HEK293 (cell line): ENCODE measurements at regions not wholly inside any gene's neighbourhood (a gene's known extent, or its start where the extent isn't known, plus 50 kb on each side); places are given as distances from the start of the nearest gene placed in this dataset.

Experiments used
- CTCF ChIA-PET: fragments of 350-600 bp; formaldehyde crosslinking; extraction: SDS; loops from one replicate; lab custom pipeline; 2021; ENCODE audit warnings: antibody characterized with exemption; lab: Yijun Ruan, JAX
- POLR2A ChIA-PET: fragments of 300-600 bp; formaldehyde crosslinking; extraction: SDS; loops from one replicate; lab custom pipeline; 2020; ENCODE audit warnings: antibody characterized with exemption, inconsistent platforms; lab: Yijun Ruan, JAX
- H3K27ac ChIP-seq: fragments of 200-500 bp; sonication (Bioruptor generic); 2 replicates; pipeline ENCODE4 v1.5.1; 2014; ENCODE audit warnings: low read depth, low read length, control low read depth, inconsistent platforms; ENCODE audit errors: extremely low read depth
- H3K36me3 ChIP-seq, 2 experiments: fragments of 200-500 bp in 1 of 2; sonication (Bioruptor generic) in 1 of 2; 1 replicate in 1 of 2; 2 replicates in 1 of 2; pipeline ENCODE4 v1.5.1; 2014 to 2017; ENCODE audit warnings: inconsistent platforms in 2 of 2, low read length in 2 of 2; ENCODE audit not compliant: control insufficient read depth in 2 of 2, insufficient read depth in 1 of 2
- H3K4me1 ChIP-seq: fragments of 200-500 bp; sonication (Bioruptor generic); 2 replicates; pipeline ENCODE4 v1.5.1; 2014; ENCODE audit warnings: mild to moderate bottlenecking, low read length, inconsistent platforms; ENCODE audit not compliant: control insufficient read depth, insufficient read depth
- H3K4me3 ChIP-seq: 2 replicates; pipeline ENCODE4 v1.5.1; 2011; ENCODE audit warnings: low read depth, mild to moderate bottlenecking, control low read depth, low read length, moderate library complexity
- H3K9me3 ChIP-seq: fragments of 200-500 bp; sonication (Bioruptor generic); 2 replicates; pipeline ENCODE4 v1.5.1; 2014; ENCODE audit warnings: low read depth, low read length, inconsistent platforms; ENCODE audit not compliant: control insufficient read depth, insufficient read depth
- BCL11A ChIP-seq: fragments of 450-650 bp; formaldehyde crosslinking; IDR thresholded peaks from 2 replicates; pipeline ENCODE4 v1.5.1; 2016; ENCODE audit warnings: low read depth, missing biosample characterization, missing genetic modification characterization
- HOXC10 ChIP-seq: sonication (generic); formaldehyde crosslinking; IDR thresholded peaks from 2 replicates; pipeline ENCODE4 v1.8.1; 2023; ENCODE audit warnings: mild to moderate bottlenecking, missing genetic modification reagents
- KLF17 ChIP-seq: fragments of 450-650 bp; formaldehyde crosslinking; IDR thresholded peaks from 2 replicates; pipeline ENCODE4 v1.5.1; 2016; ENCODE audit warnings: missing biosample characterization, missing genetic modification characterization
- KLF7 ChIP-seq: fragments of 450-650 bp; formaldehyde crosslinking; IDR thresholded peaks from 2 replicates; pipeline ENCODE4 v1.5.1; 2016; ENCODE audit warnings: missing biosample characterization, missing genetic modification characterization, borderline replicate concordance
- MEIS1 ChIP-seq: sonication (generic); formaldehyde crosslinking; IDR thresholded peaks from 2 replicates; pipeline ENCODE4 v1.8.1; 2022; ENCODE audit warnings: missing genetic modification reagents, mild to moderate bottlenecking, borderline replicate concordance
- ZBTB10 ChIP-seq: fragments of 450-650 bp; formaldehyde crosslinking; IDR thresholded peaks from 2 replicates; pipeline ENCODE4 v1.5.1; 2016; ENCODE audit warnings: missing biosample characterization, missing genetic modification characterization
- ZFHX2 ChIP-seq: fragments of 450-650 bp; formaldehyde crosslinking; conservative IDR thresholded peaks from 2 replicates; pipeline ENCODE4 v1.5.1; 2016; ENCODE audit warnings: missing biosample characterization, missing genetic modification characterization
- ZFP37 ChIP-seq: fragments of 450-650 bp; formaldehyde crosslinking; IDR thresholded peaks from 2 replicates; pipeline ENCODE4 v1.5.1; 2016; ENCODE audit warnings: missing biosample characterization, missing genetic modification characterization
- ZFP41 ChIP-seq: fragments of 450-650 bp; formaldehyde crosslinking; IDR thresholded peaks from 2 replicates; pipeline ENCODE4 v1.5.1; 2016; ENCODE audit warnings: missing biosample characterization, missing genetic modification characterization, borderline replicate concordance
- ZNF19 ChIP-seq: fragments of 450-650 bp; formaldehyde crosslinking; IDR thresholded peaks from 2 replicates; pipeline ENCODE4; 2016; ENCODE audit warnings: missing biosample characterization, missing genetic modification characterization, low read depth
- ZNF302 ChIP-seq: fragments of 450-650 bp; formaldehyde crosslinking; IDR thresholded peaks from 2 replicates; pipeline ENCODE4 v1.5.1; 2016; ENCODE audit warnings: missing biosample characterization, missing genetic modification characterization, low read depth
- ZNF362 ChIP-seq: fragments of 450-650 bp; formaldehyde crosslinking; IDR thresholded peaks from 2 replicates; pipeline ENCODE4 v1.5.1; 2016; ENCODE audit warnings: missing biosample characterization, missing genetic modification characterization
- ZNF37A ChIP-seq: fragments of 450-650 bp; IDR thresholded peaks from 2 replicates; pipeline ENCODE4 v1.5.1; 2018; ENCODE audit warnings: missing biosample characterization, missing genetic modification characterization
- ZNF449 ChIP-seq: fragments of 450-650 bp; formaldehyde crosslinking; IDR thresholded peaks from 2 replicates; pipeline ENCODE4 v1.5.1; 2017; ENCODE audit warnings: missing biosample characterization, mild to moderate bottlenecking, missing genetic modification characterization, moderate library complexity
- ZNF501 ChIP-seq: fragments of 450-650 bp; formaldehyde crosslinking; IDR thresholded peaks from 2 replicates; pipeline ENCODE4 v1.5.1; 2016; ENCODE audit warnings: missing biosample characterization, missing genetic modification characterization
- ZNF555 ChIP-seq: fragments of 450-650 bp; formaldehyde crosslinking; conservative IDR thresholded peaks from 2 replicates; pipeline ENCODE4 v1.5.1; 2017; ENCODE audit warnings: missing biosample characterization, mild to moderate bottlenecking, missing genetic modification characterization, inconsistent platforms
- ZNF660 ChIP-seq: fragments of 450-650 bp; IDR thresholded peaks from 2 replicates; pipeline ENCODE4 v1.5.1; 2018; ENCODE audit warnings: missing biosample characterization, mild to moderate bottlenecking, missing genetic modification characterization

- Histone ChIP-seq H3K36me3 (no peaks in the 10 kb centered on the region), H3K4me3 (no peak overlapping the region), H3K4me1 (no peaks in the 10 kb centered on the region)
- POLR2A ChIA-PET: no interaction called here
- CTCF ChIA-PET: no interaction called here
- TF ChIP-seq ZFHX2 (tag by site-specific recombination) (no peak), ZNF302 (tag by site-specific recombination) (no peak), MEIS1 (no peak), ZFP37 (tag by site-specific recombination) (no peak), ZNF501 (no peak), KLF17 (tag by site-specific recombination) (no peak)
- TF ChIP-seq, all 188 proteins: peak for 0
- Histone ChIP-seq H3K27ac (no peak overlapping the region), H3K9me3 (no peaks in the 10 kb centered on the region)
Observed at GRCh38 chr4:125991398-125991797, 676.6 kb downstream of the FAT4 start.

- CTCF ChIA-PET: no interaction called here
- Histone ChIP-seq H3K27ac (no peak overlapping the region), H3K4me3 (no peak overlapping the region), H3K36me3 (no peaks in the 10 kb centered on the region), H3K9me3 (no peaks in the 10 kb centered on the region), H3K4me1 (no peaks in the 10 kb centered on the region)
- POLR2A ChIA-PET: no interaction called here
- TF ChIP-seq BCL11A (tag by site-specific recombination) (no peak), HOXC10 (no peak), ZNF449 (no peak)
Observed at GRCh38 chr4:125992891-125993290, 678.1 kb downstream of the FAT4 start.

- H3K27ac ChIP-seq: no peak overlapping the region
- no peaks in the 10 kb centered on the region for H3K4me1 ChIP-seq
- H3K9me3 ChIP-seq: no peaks in the 10 kb centered on the region
- H3K36me3 ChIP-seq: no peaks in the 10 kb centered on the region
- H3K4me3 ChIP-seq: no peak overlapping the region
- no peak for TF ChIP-seq ZNF19 (tag by site-specific recombination)
- no peak for TF ChIP-seq ZNF555
- no peak for TF ChIP-seq ZNF37A (tag by site-specific recombination)
- TF ChIP-seq ZNF362 (tag by site-specific recombination): no peak
- TF ChIP-seq ZFP41 (tag by site-specific recombination): no peak
- no peak for TF ChIP-seq ZNF660 (tag by site-specific recombination)
- TF ChIP-seq ZBTB10 (tag by site-specific recombination): no peak
- no peak for TF ChIP-seq KLF7
- POLR2A ChIA-PET: interaction anchor here (0.5 kb wide), 1 partner anchor 327 kb away, joined by 5 read pairs; no protein-coding TSS in a partner anchor
- CTCF ChIA-PET: no interaction called here
Observed at GRCh38 chr4:125994024-125994423, 679.3 kb downstream of the FAT4 start.
